H9 (cell line): ENCODE measurements at regions not wholly inside any gene's neighbourhood (a gene's known extent, or its start where the extent isn't known, plus 50 kb on each side); places are given as distances from the start of the nearest gene placed in this dataset.

Source experiments
- DNase-seq: peaks from one replicate; pipeline ENCODE4 v3.0.0-alpha.2; 2017
- H2AFZ ChIP-seq: one replicate; pipeline ENCODE4 v1.6.1; 2013; ENCODE audit warnings: mild to moderate bottlenecking, low read length, control low read depth, moderate library complexity
- H2AK5ac ChIP-seq: 2 replicates; pipeline ENCODE4 v1.6.1; 2013; ENCODE audit warnings: low read length, control low read depth, mixed read lengths; ENCODE audit not compliant: insufficient read length
- H2BK120ac ChIP-seq: one replicate; pipeline ENCODE4 v1.6.1; 2013; ENCODE audit warnings: low read depth, mild to moderate bottlenecking, low read length, control low read depth, inconsistent platforms; ENCODE audit not compliant: poor library complexity, severe bottlenecking
- H2BK12ac ChIP-seq: 2 replicates; pipeline ENCODE4 v1.6.1; 2013; ENCODE audit warnings: low read length, control low read depth, mixed read lengths, low read depth; ENCODE audit not compliant: insufficient read length
- H2BK15ac ChIP-seq: 2 replicates; pipeline ENCODE4 v1.6.1; 2013; ENCODE audit warnings: low read depth, low read length, control low read depth
- H2BK20ac ChIP-seq: one replicate; pipeline ENCODE4 v1.6.1; 2013; ENCODE audit warnings: low read depth, mild to moderate bottlenecking, low read length, control low read depth, inconsistent platforms; ENCODE audit not compliant: poor library complexity, severe bottlenecking
- H2BK5ac ChIP-seq: 2 replicates; pipeline ENCODE4 v1.6.1; 2013; ENCODE audit warnings: low read length, control low read depth, mixed read lengths; ENCODE audit not compliant: insufficient read length
- H3K14ac ChIP-seq: 2 replicates; pipeline ENCODE4 v1.6.1; 2013; ENCODE audit warnings: low read length, control low read depth; ENCODE audit not compliant: insufficient read depth
- H3K18ac ChIP-seq: 2 replicates; pipeline ENCODE4 v1.6.1; 2013; ENCODE audit warnings: low read depth, mild to moderate bottlenecking, mixed read lengths, low read length, control low read depth; ENCODE audit not compliant: insufficient read length
- H3K23ac ChIP-seq: 2 replicates; pipeline ENCODE4 v1.6.1; 2013; ENCODE audit warnings: low read length, control low read depth, mixed read lengths, low read depth; ENCODE audit not compliant: insufficient read length
- H3K23me2 ChIP-seq: 2 replicates; pipeline ENCODE4 v1.6.1; 2013; ENCODE audit warnings: low read depth, mild to moderate bottlenecking, mixed read lengths, low read length, control low read depth; ENCODE audit not compliant: insufficient read length, poor library complexity, severe bottlenecking
- H3K27ac ChIP-seq: 2 replicates; pipeline ENCODE4 v1.5.1; 2013; ENCODE audit warnings: low read length, control low read depth, mixed read lengths, low read depth; ENCODE audit not compliant: insufficient read length
- H3K27me3 ChIP-seq: 2 replicates; pipeline ENCODE4 v1.6.1; 2013; ENCODE audit warnings: low read length, control low read depth, inconsistent platforms; ENCODE audit not compliant: insufficient read depth
- H3K4ac ChIP-seq: 2 replicates; pipeline ENCODE4 v1.6.1; 2013; ENCODE audit warnings: low read depth, mild to moderate bottlenecking, control low read depth, inconsistent platforms, low read length, moderate library complexity
- H3K4me1 ChIP-seq: 2 replicates; pipeline ENCODE4 v1.6.1; 2013; ENCODE audit warnings: low read length, control low read depth, inconsistent platforms; ENCODE audit not compliant: insufficient read depth
- H3K4me2 ChIP-seq: 2 replicates; pipeline ENCODE4 v1.6.1; 2013; ENCODE audit warnings: low read length, control low read depth, mixed read lengths; ENCODE audit not compliant: insufficient read length, insufficient read depth
- H3K56ac ChIP-seq: 2 replicates; pipeline ENCODE4 v1.6.1; 2013; ENCODE audit warnings: low read depth, mild to moderate bottlenecking, mixed read lengths, low read length, control low read depth; ENCODE audit not compliant: insufficient read length
- H3K79me1 ChIP-seq: 2 replicates; pipeline ENCODE4 v1.6.1; 2013; ENCODE audit warnings: low read depth, mild to moderate bottlenecking, moderate library complexity, low read length, control low read depth, inconsistent platforms; ENCODE audit not compliant: insufficient read depth, poor library complexity, severe bottlenecking
- H3K79me2 ChIP-seq: 2 replicates; pipeline ENCODE4 v1.6.1; 2013; ENCODE audit warnings: low read length, control low read depth, inconsistent platforms; ENCODE audit not compliant: insufficient read depth
- H3K9ac ChIP-seq: 2 replicates; pipeline ENCODE4 v1.6.1; 2013; ENCODE audit warnings: low read length, control low read depth, mixed read lengths; ENCODE audit not compliant: insufficient read length; ENCODE audit errors: extremely low read depth
- H3K9me3 ChIP-seq: one replicate; pipeline ENCODE4 v1.6.1; 2013; ENCODE audit warnings: low read depth, low read length, inconsistent platforms; ENCODE audit not compliant: control insufficient read depth
- H3T11ph ChIP-seq: one replicate; pipeline ENCODE4 v1.6.1; 2013; ENCODE audit warnings: mild to moderate bottlenecking, low read length, control low read depth, inconsistent platforms
- H4K20me1 ChIP-seq: one replicate; pipeline ENCODE4 v1.6.1; 2013; ENCODE audit not compliant: control insufficient read depth, insufficient read length, insufficient read depth
- H4K5ac ChIP-seq: 2 replicates; pipeline ENCODE4 v1.6.1; 2013; ENCODE audit warnings: low read depth, mild to moderate bottlenecking, mixed read lengths, low read length, control low read depth; ENCODE audit not compliant: insufficient read length
- H4K8ac ChIP-seq: replicated peaks from 2 replicates; pipeline ENCODE4 v1.6.1; 2013; ENCODE audit warnings: low read length, control low read depth, mixed read lengths, low read depth; ENCODE audit not compliant: insufficient read length
- H4K91ac ChIP-seq: 2 replicates; pipeline ENCODE4 v1.6.1; 2013; ENCODE audit warnings: low read depth, mild to moderate bottlenecking, moderate library complexity, mixed read lengths, low read length, control low read depth; ENCODE audit not compliant: insufficient read length
- H3K27ac Mint-ChIP-seq, 3 experiments: 2 replicates in 2 of 3; 3 replicates in 1 of 3; pipeline ENCODE4 v1.8.0; 2020 to 2021; ENCODE audit warnings: mixed read lengths in 3 of 3, mild to moderate bottlenecking in 1 of 3, moderate library complexity in 1 of 3
- H3K27me3 Mint-ChIP-seq: 2 replicates; pipeline ENCODE4 v1.8.0; 2021; ENCODE audit warnings: low read depth, mild to moderate bottlenecking, moderate library complexity, mixed read lengths
- H3K36me3 Mint-ChIP-seq, 3 experiments: 2 replicates in 2 of 3; 3 replicates in 1 of 3; pipeline ENCODE4 v1.8.0; 2020 to 2021; ENCODE audit warnings: low read depth in 3 of 3, mixed read lengths in 3 of 3; ENCODE audit not compliant: insufficient read depth in 1 of 3
- H3K4me1 Mint-ChIP-seq, 2 experiments: 2 replicates each; pipeline ENCODE4 v1.8.0; 2020; ENCODE audit warnings: mixed read lengths in 2 of 2
- H3K4me3 Mint-ChIP-seq, 2 experiments: 2 replicates in 1 of 2; 3 replicates in 1 of 2; pipeline ENCODE4 v1.8.0; 2020 to 2021; ENCODE audit warnings: mild to moderate bottlenecking in 2 of 2, mixed read lengths in 2 of 2, moderate library complexity in 1 of 2
- H3K9me3 Mint-ChIP-seq, 2 experiments: 2 replicates in 1 of 2; 3 replicates in 1 of 2; pipeline ENCODE4 v1.8.0; 2020; ENCODE audit warnings: mild to moderate bottlenecking in 2 of 2, mixed read lengths in 2 of 2, moderate library complexity in 1 of 2
- WGBS: extraction: QIAGEN DNeasy Blood & Tissue Kit; methylation state at CpG from one replicate; pipeline ENCODE4 v1.1.7; 2013; ENCODE audit warnings: missing lambda C conversion rate, low lambda C conversion rate, mixed read lengths; ENCODE audit not compliant: insufficient read length; ENCODE audit errors: extremely low coverage; 5-methylcytosine and 5-hydroxymethylcytosine counted together
- TF ChIP-seq, protein P1 (sequence below): fragments of 200-600 bp; sonication (generic); conservative IDR thresholded peaks from 3 replicates; pipeline ENCODE4 v1.8.0; 2021; ENCODE audit warnings: antibody characterized with exemption, mild to moderate bottlenecking

DNA sequence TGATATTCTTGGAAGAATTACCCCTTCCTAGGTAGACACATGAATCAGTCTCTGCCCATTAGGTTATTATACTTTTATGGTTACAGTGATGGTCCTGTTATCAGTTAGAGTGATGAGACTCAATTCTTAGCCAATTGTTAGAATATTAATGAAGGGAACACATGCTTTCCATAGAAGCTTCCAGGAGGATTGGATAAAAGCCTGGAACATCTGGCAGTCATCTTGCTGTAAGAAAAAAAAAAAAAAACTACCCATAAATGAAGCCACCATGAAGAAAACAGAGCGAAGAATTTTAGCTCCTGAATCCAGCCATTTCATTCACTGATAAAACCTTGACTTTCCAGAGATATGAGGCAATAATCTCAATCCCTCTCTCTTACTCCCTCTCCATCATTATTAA lies 262.5 kb upstream of the GRIN3A start:
- Mint-ChIP-seq H3K27ac (no peak overlapping the region; a peak in 1 of 7 replicates), H3K9me3 (no peaks in the 10 kb centered on the region), H3K27me3 (no peaks in the 10 kb centered on the region), H3K4me1 (no peaks in the 10 kb centered on the region), H3K36me3 (no peaks in the 10 kb centered on the region), H3K4me3 (no peak overlapping the region)
- Histone ChIP-seq H3K14ac (no peak overlapping the region), H2BK120ac (no peak overlapping the region), H3K9me3 (no peaks in the 10 kb centered on the region), H2AFZ (no peak overlapping the region), H4K5ac (no peak overlapping the region), H3K79me1 (no peaks in the 10 kb centered on the region), H2AK5ac (no peak overlapping the region), H4K8ac (no peak overlapping the region), H2BK20ac (no peak overlapping the region), H3K79me2 (no peaks in the 10 kb centered on the region), H2BK5ac (no peak overlapping the region), H4K20me1 (no peaks in the 10 kb centered on the region), H2BK12ac (no peak overlapping the region), H3K56ac (no peak overlapping the region), H3T11ph (no peak overlapping the region), H3K4ac (no peak overlapping the region), H3K27ac (no peak overlapping the region), H2BK15ac (no peak overlapping the region), H3K4me2 (no peak overlapping the region), H3K4me1 (no peaks in the 10 kb centered on the region), H4K91ac (no peak overlapping the region), H3K23ac (no peak overlapping the region), H3K23me2 (no peaks in the 10 kb centered on the region), H3K18ac (no peak overlapping the region), H3K9ac (no peak overlapping the region), H3K27me3 (no peaks in the 10 kb centered on the region)
- no peak for DNase-seq
- TF ChIP-seq, protein P1, sequence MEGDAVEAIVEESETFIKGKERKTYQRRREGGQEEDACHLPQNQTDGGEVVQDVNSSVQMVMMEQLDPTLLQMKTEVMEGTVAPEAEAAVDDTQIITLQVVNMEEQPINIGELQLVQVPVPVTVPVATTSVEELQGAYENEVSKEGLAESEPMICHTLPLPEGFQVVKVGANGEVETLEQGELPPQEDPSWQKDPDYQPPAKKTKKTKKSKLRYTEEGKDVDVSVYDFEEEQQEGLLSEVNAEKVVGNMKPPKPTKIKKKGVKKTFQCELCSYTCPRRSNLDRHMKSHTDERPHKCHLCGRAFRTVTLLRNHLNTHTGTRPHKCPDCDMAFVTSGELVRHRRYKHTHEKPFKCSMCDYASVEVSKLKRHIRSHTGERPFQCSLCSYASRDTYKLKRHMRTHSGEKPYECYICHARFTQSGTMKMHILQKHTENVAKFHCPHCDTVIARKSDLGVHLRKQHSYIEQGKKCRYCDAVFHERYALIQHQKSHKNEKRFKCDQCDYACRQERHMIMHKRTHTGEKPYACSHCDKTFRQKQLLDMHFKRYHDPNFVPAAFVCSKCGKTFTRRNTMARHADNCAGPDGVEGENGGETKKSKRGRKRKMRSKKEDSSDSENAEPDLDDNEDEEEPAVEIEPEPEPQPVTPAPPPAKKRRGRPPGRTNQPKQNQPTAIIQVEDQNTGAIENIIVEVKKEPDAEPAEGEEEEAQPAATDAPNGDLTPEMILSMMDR, result no peak
- no CpG with 5 or more reads among the region's 1 CpG for WGBS
